Calu3 (cell line): ENCODE measurements at regions not wholly inside any gene's neighbourhood (a gene's known extent, or its start where the extent isn't known, plus 50 kb on each side); places are given as distances from the start of the nearest gene placed in this dataset.
"Not testable (repeated sequence)": the region's sequence is repeated elsewhere in the genome, so short reads cannot be mapped to it uniquely, and the experiment has no call there.

Experiments used
- BruUV-seq: library from RNA; stranded (reverse); fragments of 400-500 nt; replicated peaks from 2 replicates; lab custom pipeline; 2021; lab: Mats Ljungman, UMichigan
- CTCF ChIA-PET: fragments of 300-600 bp; sonication (Branson Sonifier 250); formaldehyde crosslinking; loops from one replicate; lab custom pipeline; 2022; ENCODE audit warnings: antibody characterized with exemption; lab: Charles Lee
- DNase-seq: peaks from one replicate; pipeline ENCODE4 v3.0.0; 2022
- H3K27ac Mint-ChIP-seq: one replicate; pipeline ENCODE4 v1.8.0; 2022; ENCODE audit warnings: mixed read lengths; ENCODE audit not compliant: unreplicated experiment
- H3K27me3 Mint-ChIP-seq: one replicate; pipeline ENCODE4 v1.8.0; 2022; ENCODE audit warnings: mixed read lengths; ENCODE audit not compliant: unreplicated experiment
- H3K36me3 Mint-ChIP-seq: one replicate; pipeline ENCODE4 v1.8.0; 2022; ENCODE audit warnings: mild to moderate bottlenecking, moderate library complexity, mixed read lengths; ENCODE audit not compliant: insufficient read depth, unreplicated experiment
- H3K4me1 Mint-ChIP-seq: one replicate; pipeline ENCODE4 v1.8.0; 2022; ENCODE audit warnings: mild to moderate bottlenecking, low read depth, mixed read lengths; ENCODE audit not compliant: unreplicated experiment
- H3K4me3 Mint-ChIP-seq: one replicate; pipeline ENCODE4 v1.8.0; 2022; ENCODE audit warnings: mild to moderate bottlenecking, low read depth, moderate library complexity, mixed read lengths; ENCODE audit not compliant: unreplicated experiment
- H3K9me3 Mint-ChIP-seq: one replicate; pipeline ENCODE4 v1.8.0; 2022; ENCODE audit warnings: low read depth, mixed read lengths; ENCODE audit not compliant: unreplicated experiment
- intact Hi-C: fragments of 100-400 bp; cut with micrococcal nuclease; formaldehyde crosslinking; loops from one replicate; pipeline ENCODE4 v1.10.0; 2022; ENCODE audit not compliant: unreplicated experiment
- TF ChIP-seq, protein P1 (sequence below): fragments of 200-600 bp; IDR thresholded peaks from one replicate; pipeline ENCODE4 v1.8.0; 2022; ENCODE audit warnings: antibody characterized with exemption; ENCODE audit not compliant: unreplicated experiment

DNA sequence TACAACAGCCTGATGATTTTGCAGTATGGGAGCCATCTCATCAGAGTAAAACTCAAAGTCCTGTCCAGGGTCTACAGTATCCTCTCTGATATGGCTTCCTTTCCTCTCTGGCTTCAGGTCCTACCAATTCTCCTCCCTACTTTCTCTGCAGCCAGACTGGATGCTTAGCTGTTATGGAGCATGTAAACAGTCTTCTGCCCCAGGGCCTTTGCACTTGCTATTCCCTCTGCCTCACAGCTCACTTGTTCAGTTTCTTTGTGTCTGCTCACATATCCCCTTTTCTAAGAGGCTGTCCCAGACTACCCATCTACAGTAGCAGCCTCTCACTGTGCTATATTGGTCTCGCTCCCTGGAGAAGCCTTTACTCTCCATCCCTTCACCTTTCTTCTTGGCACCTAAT is 62.2 kb downstream of the TLNRD1 start:
- H3K36me3 Mint-ChIP-seq, result no peaks in the 10 kb centered on the region
- H3K27me3 Mint-ChIP-seq, result peaks cover 51% of the 10 kb centered on the region
- intact Hi-C loops, result no loop called here
- H3K27ac Mint-ChIP-seq, result no peak overlapping the region
- no peaks in the 10 kb centered on the region for H3K4me1 Mint-ChIP-seq
- no peak overlapping the region for H3K4me3 Mint-ChIP-seq
- DNase-seq, result no peak
- no TSS peak for BruUV-seq
- TF ChIP-seq, protein P1, sequence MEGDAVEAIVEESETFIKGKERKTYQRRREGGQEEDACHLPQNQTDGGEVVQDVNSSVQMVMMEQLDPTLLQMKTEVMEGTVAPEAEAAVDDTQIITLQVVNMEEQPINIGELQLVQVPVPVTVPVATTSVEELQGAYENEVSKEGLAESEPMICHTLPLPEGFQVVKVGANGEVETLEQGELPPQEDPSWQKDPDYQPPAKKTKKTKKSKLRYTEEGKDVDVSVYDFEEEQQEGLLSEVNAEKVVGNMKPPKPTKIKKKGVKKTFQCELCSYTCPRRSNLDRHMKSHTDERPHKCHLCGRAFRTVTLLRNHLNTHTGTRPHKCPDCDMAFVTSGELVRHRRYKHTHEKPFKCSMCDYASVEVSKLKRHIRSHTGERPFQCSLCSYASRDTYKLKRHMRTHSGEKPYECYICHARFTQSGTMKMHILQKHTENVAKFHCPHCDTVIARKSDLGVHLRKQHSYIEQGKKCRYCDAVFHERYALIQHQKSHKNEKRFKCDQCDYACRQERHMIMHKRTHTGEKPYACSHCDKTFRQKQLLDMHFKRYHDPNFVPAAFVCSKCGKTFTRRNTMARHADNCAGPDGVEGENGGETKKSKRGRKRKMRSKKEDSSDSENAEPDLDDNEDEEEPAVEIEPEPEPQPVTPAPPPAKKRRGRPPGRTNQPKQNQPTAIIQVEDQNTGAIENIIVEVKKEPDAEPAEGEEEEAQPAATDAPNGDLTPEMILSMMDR, result no peak
- no peaks in the 10 kb centered on the region for H3K9me3 Mint-ChIP-seq
- CTCF ChIA-PET, result no interaction called here

DNA sequence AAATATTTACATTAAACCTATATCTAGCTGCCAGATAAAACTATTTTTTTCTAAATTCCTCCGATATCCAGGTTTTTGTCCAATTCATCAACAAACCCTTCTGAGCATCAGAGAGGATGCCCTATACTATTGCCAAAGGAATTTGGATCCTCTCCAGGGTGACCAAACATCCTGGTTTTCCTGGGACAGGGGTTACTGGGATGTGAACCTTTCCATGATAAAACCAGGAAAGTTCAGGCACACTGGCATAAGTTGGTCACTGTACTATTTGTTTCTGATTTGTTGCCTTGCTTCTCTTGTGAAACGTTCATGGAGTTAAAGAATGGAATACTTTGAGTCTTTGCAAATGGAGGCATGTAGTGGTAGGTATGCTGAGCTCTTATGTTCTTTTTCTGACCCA is 63.5 kb downstream of the TLNRD1 start:
- no peaks in the 10 kb centered on the region for H3K4me1 Mint-ChIP-seq
- H3K9me3 Mint-ChIP-seq, result no peaks in the 10 kb centered on the region
- CTCF ChIA-PET, result no interaction called here
- intact Hi-C loops, result no loop called here
- no TSS peak for BruUV-seq
- TF ChIP-seq, protein P1, result no peak
- H3K36me3 Mint-ChIP-seq, result no peaks in the 10 kb centered on the region
- H3K27ac Mint-ChIP-seq, result no peak overlapping the region
- no peak overlapping the region for H3K4me3 Mint-ChIP-seq
- peaks cover 64% of the 10 kb centered on the region for H3K27me3 Mint-ChIP-seq
- no peak for DNase-seq

DNA sequence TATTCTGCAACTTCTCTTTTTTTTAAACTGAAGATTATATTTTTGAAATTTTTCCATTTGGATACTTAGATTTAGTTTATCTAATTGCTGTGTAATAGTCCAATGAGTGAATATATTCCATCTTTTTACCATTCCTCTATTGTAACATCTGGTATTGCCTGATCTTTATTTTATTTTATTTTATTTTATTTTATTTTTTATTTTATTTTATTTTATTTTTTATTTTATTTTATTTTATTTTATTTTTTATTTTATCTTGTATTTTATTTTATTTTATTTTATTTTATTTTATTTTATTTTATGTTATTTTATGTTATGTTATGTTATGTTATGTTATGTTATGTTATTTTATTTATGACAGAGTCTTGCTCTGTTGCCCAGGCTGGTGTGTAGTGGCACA is 66.5 kb upstream of the CFAP161 start:
- intact Hi-C loops, H3K4me1 Mint-ChIP-seq, H3K27ac Mint-ChIP-seq, H3K9me3 Mint-ChIP-seq, BruUV-seq, CTCF ChIA-PET, H3K36me3 Mint-ChIP-seq, DNase-seq, H3K4me3 Mint-ChIP-seq: not testable (repeated sequence)
- H3K27me3 Mint-ChIP-seq, result peaks cover 73% of the 10 kb centered on the region

DNA sequence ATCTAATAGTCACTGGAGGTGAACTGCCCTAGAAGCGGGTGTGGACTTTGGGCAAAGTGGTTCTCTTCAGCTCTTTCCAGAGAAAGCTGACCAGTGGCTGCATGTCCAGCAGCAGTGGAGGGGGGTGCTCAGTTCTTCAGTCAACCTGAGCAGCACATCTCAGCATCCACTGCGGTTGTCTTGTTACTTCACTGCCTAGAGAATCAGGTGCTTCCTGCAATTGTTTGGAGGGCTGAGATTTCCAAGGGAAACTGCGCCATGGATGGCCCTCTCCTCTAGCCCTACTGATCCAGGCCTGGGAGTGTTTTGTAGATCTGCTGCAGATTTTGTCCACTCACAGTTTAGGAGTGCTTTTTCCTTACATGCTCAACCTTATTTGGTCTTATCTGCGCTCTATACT is 65.6 kb upstream of the CFAP161 start:
- CTCF ChIA-PET, result interaction anchor here (0.5 to 0.7 kb wide), 2 partner anchors 18 to 487 kb away, joined by 4 to 5 read pairs; no protein-coding TSS in a partner anchor
- Mint-ChIP-seq H3K4me1 (no peaks in the 10 kb centered on the region), H3K4me3 (no peak overlapping the region), H3K9me3 (peaks cover 2% of the 10 kb centered on the region), H3K36me3 (no peaks in the 10 kb centered on the region), H3K27me3 (peaks cover 65% of the 10 kb centered on the region), H3K27ac (no peak overlapping the region)
- intact Hi-C loops, result no loop called here
- DNase-seq, result no peak
- no TSS peak for BruUV-seq
- TF ChIP-seq, protein P1, result no peak

DNA sequence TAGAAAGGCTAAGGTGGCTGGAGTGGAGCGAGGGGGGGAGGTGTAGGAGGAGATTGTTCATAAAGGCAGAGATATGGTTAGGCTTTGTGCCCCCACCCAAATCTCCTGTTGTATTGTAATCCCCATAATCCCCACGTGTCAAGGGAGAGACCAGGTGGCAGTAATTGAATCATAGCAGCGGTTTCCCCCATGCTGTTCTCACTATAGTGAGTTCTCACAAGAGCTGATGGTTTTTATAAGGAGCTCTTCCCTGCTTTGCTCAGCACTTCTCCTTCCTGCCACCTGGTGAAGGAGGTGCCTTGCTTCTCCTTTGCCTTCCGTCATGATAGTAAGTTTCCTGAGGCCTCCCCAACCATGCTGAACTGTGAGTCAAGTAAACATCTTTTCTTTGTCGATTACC is 64.7 kb upstream of the CFAP161 start:
- BruUV-seq, result no TSS peak
- Mint-ChIP-seq H3K4me1 (no peaks in the 10 kb centered on the region), H3K9me3 (peaks cover 2% of the 10 kb centered on the region), H3K27me3 (peaks cover 59% of the 10 kb centered on the region), H3K27ac (no peak overlapping the region), H3K36me3 (no peaks in the 10 kb centered on the region), H3K4me3 (no peak overlapping the region)
- DNase-seq, result no peak
- TF ChIP-seq, protein P1, result no peak
- CTCF ChIA-PET, result interaction anchor here (0.7 kb wide), 1 partner anchor 19 kb away, joined by 4 read pairs; no protein-coding TSS in a partner anchor
- intact Hi-C loops, result no loop called here
